ENCODE measurements at regions not wholly inside any gene's neighbourhood (a gene's known extent, or its start where the extent isn't known, plus 50 kb on each side); places are given as distances from the start of the nearest gene placed in this dataset.

DNA sequence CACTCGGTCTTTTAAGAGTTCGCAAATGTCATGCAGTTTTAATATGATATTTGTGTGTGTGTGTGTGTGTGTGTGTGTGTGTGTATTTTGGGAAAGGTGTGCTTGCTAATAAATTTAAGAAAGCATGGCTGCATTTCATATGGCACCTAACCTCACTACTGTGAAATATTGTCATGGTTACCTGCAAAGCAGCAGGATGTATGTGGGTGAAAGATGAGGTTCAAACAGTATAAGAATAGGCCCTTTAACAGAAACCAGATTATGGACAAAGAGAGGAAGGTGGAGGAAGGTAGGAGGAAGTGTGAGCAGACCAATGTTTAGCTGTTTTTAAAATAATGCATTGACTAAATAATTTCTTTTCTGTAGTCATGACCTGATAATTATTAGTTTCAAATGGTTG, 73.5 kb upstream of the CACNA2D1 start:
- no TSS peak for BruUV-seq (replicated peaks)
- intact Hi-C loops (cut with micrococcal nuclease; ENCODE audit: unreplicated experiment) = no loop called here
- Histone ChIP-seq H3K36me3 (ENCODE audit: control insufficient read depth, insufficient read depth, low read length) (no peaks in the 10 kb centered on the region), H3K4me1 (ENCODE audit: control insufficient read depth, insufficient read depth, low read length) (no peaks in the 10 kb centered on the region), H3K9me3 (ENCODE audit: control insufficient read depth, insufficient read depth, low read depth, low read length) (no peaks in the 10 kb centered on the region), H3K4me3 (ENCODE audit: low read depth in 2 of 2, low read length in 2 of 2) (no peak overlapping the region), H3K27me3 (ENCODE audit: control insufficient read depth, insufficient read depth, low read length) (no peaks in the 10 kb centered on the region), H3K27ac (ENCODE audit: low read length) (no peak overlapping the region)
- DNase-seq (ENCODE audit: low read depth, low spot score) = no peak
- in situ Hi-C loops (cut with HindIII; ENCODE audit: low pct_unique_long_range_greater_than_20kb, low sequenced_read_pairs) = no loop called here
- POLR2A ChIA-PET = no interaction called here
- no peak for TF ChIP-seq POLR2AphosphoS5 (IDR thresholded peaks at IDR 0.05; ENCODE audit: low read depth, low read length)
- TF ChIP-seq REST (IDR thresholded peaks at IDR 0.05; ENCODE audit: insufficient read depth in 1 of 2, low read depth in 2 of 2, low read length in 1 of 2) = no peak
- TF ChIP-seq, protein P1, sequence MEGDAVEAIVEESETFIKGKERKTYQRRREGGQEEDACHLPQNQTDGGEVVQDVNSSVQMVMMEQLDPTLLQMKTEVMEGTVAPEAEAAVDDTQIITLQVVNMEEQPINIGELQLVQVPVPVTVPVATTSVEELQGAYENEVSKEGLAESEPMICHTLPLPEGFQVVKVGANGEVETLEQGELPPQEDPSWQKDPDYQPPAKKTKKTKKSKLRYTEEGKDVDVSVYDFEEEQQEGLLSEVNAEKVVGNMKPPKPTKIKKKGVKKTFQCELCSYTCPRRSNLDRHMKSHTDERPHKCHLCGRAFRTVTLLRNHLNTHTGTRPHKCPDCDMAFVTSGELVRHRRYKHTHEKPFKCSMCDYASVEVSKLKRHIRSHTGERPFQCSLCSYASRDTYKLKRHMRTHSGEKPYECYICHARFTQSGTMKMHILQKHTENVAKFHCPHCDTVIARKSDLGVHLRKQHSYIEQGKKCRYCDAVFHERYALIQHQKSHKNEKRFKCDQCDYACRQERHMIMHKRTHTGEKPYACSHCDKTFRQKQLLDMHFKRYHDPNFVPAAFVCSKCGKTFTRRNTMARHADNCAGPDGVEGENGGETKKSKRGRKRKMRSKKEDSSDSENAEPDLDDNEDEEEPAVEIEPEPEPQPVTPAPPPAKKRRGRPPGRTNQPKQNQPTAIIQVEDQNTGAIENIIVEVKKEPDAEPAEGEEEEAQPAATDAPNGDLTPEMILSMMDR (IDR thresholded peaks at IDR 0.05) = no peak
- TF ChIP-seq SIN3A (IDR thresholded peaks at IDR 0.05; ENCODE audit: borderline replicate concordance, insufficient read depth, low read depth, low read length) = no peak
- no peak for TF ChIP-seq TCF7L2 (IDR thresholded peaks at IDR 0.05; ENCODE audit: low read depth, low read length)
- CTCF ChIA-PET = no interaction called here
- ATAC-seq = no peak

- no peak for DNase-seq (ENCODE audit: low read depth, low spot score)
- ChIA-PET CTCF (no interaction called here), POLR2A (no interaction called here)
- no peaks in the 10 kb centered on the region for H3K4me1 ChIP-seq (ENCODE audit: control insufficient read depth, insufficient read depth, low read length)
- no peak overlapping the region for H3K4me3 ChIP-seq (ENCODE audit: low read depth in 2 of 2, low read length in 2 of 2)
- no peaks in the 10 kb centered on the region for H3K9me3 ChIP-seq (ENCODE audit: control insufficient read depth, insufficient read depth, low read depth, low read length)
- H3K27me3 ChIP-seq (ENCODE audit: control insufficient read depth, insufficient read depth, low read length) = no peaks in the 10 kb centered on the region
- in situ Hi-C loops (cut with HindIII; ENCODE audit: low pct_unique_long_range_greater_than_20kb, low sequenced_read_pairs) = no loop called here
- intact Hi-C loops (cut with micrococcal nuclease; ENCODE audit: unreplicated experiment) = no loop called here
- H3K36me3 ChIP-seq (ENCODE audit: control insufficient read depth, insufficient read depth, low read length) = no peaks in the 10 kb centered on the region
- no peak for TF ChIP-seq REST (IDR thresholded peaks at IDR 0.05; ENCODE audit: insufficient read depth in 1 of 2, low read depth in 2 of 2, low read length in 1 of 2)
- no peak overlapping the region for H3K27ac ChIP-seq (ENCODE audit: low read length)
- ATAC-seq = no peak
- BruUV-seq (replicated peaks) = no TSS peak
Measured at GRCh38 chr7:82511542-82511941, 68.0 kb upstream of the CACNA2D1 start.
